H9 (cell line): ENCODE measurements at regions not wholly inside any gene's neighbourhood (a gene's known extent, or its start where the extent isn't known, plus 50 kb on each side); places are given as distances from the start of the nearest gene placed in this dataset.

Experiments
- DNase-seq: peaks from one replicate; pipeline ENCODE4 v3.0.0-alpha.2; 2017
- H2AFZ ChIP-seq: one replicate; pipeline ENCODE4 v1.6.1; 2013; ENCODE audit warnings: mild to moderate bottlenecking, low read length, control low read depth, moderate library complexity
- H2AK5ac ChIP-seq: 2 replicates; pipeline ENCODE4 v1.6.1; 2013; ENCODE audit warnings: low read length, control low read depth, mixed read lengths; ENCODE audit not compliant: insufficient read length
- H2BK120ac ChIP-seq: one replicate; pipeline ENCODE4 v1.6.1; 2013; ENCODE audit warnings: low read depth, mild to moderate bottlenecking, low read length, control low read depth, inconsistent platforms; ENCODE audit not compliant: poor library complexity, severe bottlenecking
- H2BK12ac ChIP-seq: 2 replicates; pipeline ENCODE4 v1.6.1; 2013; ENCODE audit warnings: low read length, control low read depth, mixed read lengths, low read depth; ENCODE audit not compliant: insufficient read length
- H2BK15ac ChIP-seq: 2 replicates; pipeline ENCODE4 v1.6.1; 2013; ENCODE audit warnings: low read depth, low read length, control low read depth
- H2BK20ac ChIP-seq: one replicate; pipeline ENCODE4 v1.6.1; 2013; ENCODE audit warnings: low read depth, mild to moderate bottlenecking, low read length, control low read depth, inconsistent platforms; ENCODE audit not compliant: poor library complexity, severe bottlenecking
- H2BK5ac ChIP-seq: 2 replicates; pipeline ENCODE4 v1.6.1; 2013; ENCODE audit warnings: low read length, control low read depth, mixed read lengths; ENCODE audit not compliant: insufficient read length
- H3K14ac ChIP-seq: 2 replicates; pipeline ENCODE4 v1.6.1; 2013; ENCODE audit warnings: low read length, control low read depth; ENCODE audit not compliant: insufficient read depth
- H3K18ac ChIP-seq: 2 replicates; pipeline ENCODE4 v1.6.1; 2013; ENCODE audit warnings: low read depth, mild to moderate bottlenecking, mixed read lengths, low read length, control low read depth; ENCODE audit not compliant: insufficient read length
- H3K23ac ChIP-seq: 2 replicates; pipeline ENCODE4 v1.6.1; 2013; ENCODE audit warnings: low read length, control low read depth, mixed read lengths, low read depth; ENCODE audit not compliant: insufficient read length
- H3K23me2 ChIP-seq: 2 replicates; pipeline ENCODE4 v1.6.1; 2013; ENCODE audit warnings: low read depth, mild to moderate bottlenecking, mixed read lengths, low read length, control low read depth; ENCODE audit not compliant: insufficient read length, poor library complexity, severe bottlenecking
- H3K27ac ChIP-seq: 2 replicates; pipeline ENCODE4 v1.5.1; 2013; ENCODE audit warnings: low read length, control low read depth, mixed read lengths, low read depth; ENCODE audit not compliant: insufficient read length
- H3K27me3 ChIP-seq: 2 replicates; pipeline ENCODE4 v1.6.1; 2013; ENCODE audit warnings: low read length, control low read depth, inconsistent platforms; ENCODE audit not compliant: insufficient read depth
- H3K4ac ChIP-seq: 2 replicates; pipeline ENCODE4 v1.6.1; 2013; ENCODE audit warnings: low read depth, mild to moderate bottlenecking, control low read depth, inconsistent platforms, low read length, moderate library complexity
- H3K4me1 ChIP-seq: 2 replicates; pipeline ENCODE4 v1.6.1; 2013; ENCODE audit warnings: low read length, control low read depth, inconsistent platforms; ENCODE audit not compliant: insufficient read depth
- H3K4me2 ChIP-seq: 2 replicates; pipeline ENCODE4 v1.6.1; 2013; ENCODE audit warnings: low read length, control low read depth, mixed read lengths; ENCODE audit not compliant: insufficient read length, insufficient read depth
- H3K56ac ChIP-seq: 2 replicates; pipeline ENCODE4 v1.6.1; 2013; ENCODE audit warnings: low read depth, mild to moderate bottlenecking, mixed read lengths, low read length, control low read depth; ENCODE audit not compliant: insufficient read length
- H3K79me1 ChIP-seq: 2 replicates; pipeline ENCODE4 v1.6.1; 2013; ENCODE audit warnings: low read depth, mild to moderate bottlenecking, moderate library complexity, low read length, control low read depth, inconsistent platforms; ENCODE audit not compliant: insufficient read depth, poor library complexity, severe bottlenecking
- H3K79me2 ChIP-seq: 2 replicates; pipeline ENCODE4 v1.6.1; 2013; ENCODE audit warnings: low read length, control low read depth, inconsistent platforms; ENCODE audit not compliant: insufficient read depth
- H3K9ac ChIP-seq: 2 replicates; pipeline ENCODE4 v1.6.1; 2013; ENCODE audit warnings: low read length, control low read depth, mixed read lengths; ENCODE audit not compliant: insufficient read length; ENCODE audit errors: extremely low read depth
- H3K9me3 ChIP-seq: one replicate; pipeline ENCODE4 v1.6.1; 2013; ENCODE audit warnings: low read depth, low read length, inconsistent platforms; ENCODE audit not compliant: control insufficient read depth
- H3T11ph ChIP-seq: one replicate; pipeline ENCODE4 v1.6.1; 2013; ENCODE audit warnings: mild to moderate bottlenecking, low read length, control low read depth, inconsistent platforms
- H4K20me1 ChIP-seq: one replicate; pipeline ENCODE4 v1.6.1; 2013; ENCODE audit not compliant: control insufficient read depth, insufficient read length, insufficient read depth
- H4K5ac ChIP-seq: 2 replicates; pipeline ENCODE4 v1.6.1; 2013; ENCODE audit warnings: low read depth, mild to moderate bottlenecking, mixed read lengths, low read length, control low read depth; ENCODE audit not compliant: insufficient read length
- H4K8ac ChIP-seq: replicated peaks from 2 replicates; pipeline ENCODE4 v1.6.1; 2013; ENCODE audit warnings: low read length, control low read depth, mixed read lengths, low read depth; ENCODE audit not compliant: insufficient read length
- H4K91ac ChIP-seq: 2 replicates; pipeline ENCODE4 v1.6.1; 2013; ENCODE audit warnings: low read depth, mild to moderate bottlenecking, moderate library complexity, mixed read lengths, low read length, control low read depth; ENCODE audit not compliant: insufficient read length
- H3K27ac Mint-ChIP-seq, 3 experiments: 2 replicates in 2 of 3; 3 replicates in 1 of 3; pipeline ENCODE4 v1.8.0; 2020 to 2021; ENCODE audit warnings: mixed read lengths in 3 of 3, mild to moderate bottlenecking in 1 of 3, moderate library complexity in 1 of 3
- H3K27me3 Mint-ChIP-seq: 2 replicates; pipeline ENCODE4 v1.8.0; 2021; ENCODE audit warnings: low read depth, mild to moderate bottlenecking, moderate library complexity, mixed read lengths
- H3K36me3 Mint-ChIP-seq, 3 experiments: 2 replicates in 2 of 3; 3 replicates in 1 of 3; pipeline ENCODE4 v1.8.0; 2020 to 2021; ENCODE audit warnings: low read depth in 3 of 3, mixed read lengths in 3 of 3; ENCODE audit not compliant: insufficient read depth in 1 of 3
- H3K4me1 Mint-ChIP-seq, 2 experiments: 2 replicates each; pipeline ENCODE4 v1.8.0; 2020; ENCODE audit warnings: mixed read lengths in 2 of 2
- H3K4me3 Mint-ChIP-seq, 2 experiments: 2 replicates in 1 of 2; 3 replicates in 1 of 2; pipeline ENCODE4 v1.8.0; 2020 to 2021; ENCODE audit warnings: mild to moderate bottlenecking in 2 of 2, mixed read lengths in 2 of 2, moderate library complexity in 1 of 2
- H3K9me3 Mint-ChIP-seq, 2 experiments: 2 replicates in 1 of 2; 3 replicates in 1 of 2; pipeline ENCODE4 v1.8.0; 2020; ENCODE audit warnings: mild to moderate bottlenecking in 2 of 2, mixed read lengths in 2 of 2, moderate library complexity in 1 of 2
- CTCF ChIP-seq: fragments of 200-600 bp; sonication (generic); conservative IDR thresholded peaks from 3 replicates; pipeline ENCODE4 v1.8.0; 2021; ENCODE audit warnings: antibody characterized with exemption, mild to moderate bottlenecking
- WGBS: extraction: QIAGEN DNeasy Blood & Tissue Kit; methylation state at CpG from one replicate; pipeline ENCODE4 v1.1.7; 2013; ENCODE audit warnings: missing lambda C conversion rate, low lambda C conversion rate, mixed read lengths; ENCODE audit not compliant: insufficient read length; ENCODE audit errors: extremely low coverage; 5-methylcytosine and 5-hydroxymethylcytosine counted together

DNA sequence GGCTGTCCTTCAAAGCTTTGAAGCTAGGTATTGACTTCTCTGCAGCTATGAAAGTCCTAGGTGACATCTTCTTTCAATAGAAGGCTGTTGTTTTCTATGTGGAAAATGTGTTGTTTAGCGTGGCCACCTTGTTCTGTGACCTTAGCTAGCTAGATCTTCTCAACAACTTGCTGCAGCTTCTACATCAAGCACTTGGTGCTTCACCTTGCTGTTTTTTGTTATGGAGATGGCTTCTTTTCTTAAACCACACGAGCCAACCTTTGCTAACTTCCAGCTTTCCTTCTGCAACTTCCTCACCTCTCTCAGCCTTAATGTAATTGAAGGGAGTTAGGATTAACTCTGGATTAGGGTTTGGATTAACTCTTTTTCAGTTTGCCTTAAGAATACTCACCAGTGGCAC lies 128.6 kb upstream of the MMS22L start:
- Mint-ChIP-seq H3K27me3 (no peaks in the 10 kb centered on the region; the same call in 1 of the 2 replicates), H3K4me3 (no peak overlapping the region), H3K27ac (0 out of 7 replicates have a peak overlapping the region, but pooled peaks of 1 of the 3 experiments have one; percentile 30), H3K36me3 (no peaks in the 10 kb centered on the region), H3K9me3 (no peaks in the 10 kb centered on the region; a peak in 2 of 5 replicates), H3K4me1 (peaks cover 10 to 12% of the 10 kb centered on the region in 2 experiments)
- Histone ChIP-seq H3K18ac (no peak overlapping the region), H2BK5ac (no peak overlapping the region), H3K4me2 (no peak overlapping the region), H3K9ac (no peak overlapping the region), H2BK120ac (no peak overlapping the region), H3K23me2 (no peaks in the 10 kb centered on the region), H3K4ac (no peak overlapping the region), H3K79me2 (no peaks in the 10 kb centered on the region), H3T11ph (no peak overlapping the region), H2BK12ac (no peak overlapping the region), H2BK20ac (no peak overlapping the region), H4K20me1 (no peaks in the 10 kb centered on the region), H3K27me3 (no peaks in the 10 kb centered on the region), H3K56ac (no peak overlapping the region), H2AFZ (no peak overlapping the region), H3K23ac (no peak overlapping the region), H3K79me1 (no peaks in the 10 kb centered on the region), H2BK15ac (no peak overlapping the region), H4K8ac (no peak overlapping the region), H2AK5ac (no peak overlapping the region), H3K14ac (no peak overlapping the region), H4K91ac (no peak overlapping the region), H4K5ac (no peak overlapping the region), H3K27ac (no peak overlapping the region), H3K9me3 (no peaks in the 10 kb centered on the region), H3K4me1 (peaks cover 4% of the 10 kb centered on the region; the same call in 1 of the 2 replicates)
- WGBS, result no CpG with 5 or more reads among the region's 2 CpGs
- TF ChIP-seq CTCF, result no peak
- no peak for DNase-seq
